HepG2 (cell line): ENCODE measurements at regions not wholly inside any gene's neighbourhood (a gene's known extent, or its start where the extent isn't known, plus 50 kb on each side); places are given as distances from the start of the nearest gene placed in this dataset.

ENCODE experiments used
- ATAC-seq: fragments of 200-7000 bp; cut with Tn5 transposase; 3 replicates; pipeline ENCODE4 v1.9.1; 2020; ENCODE audit warnings: mild to moderate bottlenecking, moderate library complexity
- BruUV-seq: library from RNA; stranded (reverse); fragments of 400-500 nt; replicated peaks from 2 replicates; lab custom pipeline; 2021; lab: Mats Ljungman, UMichigan
- CTCF ChIA-PET: fragments of 300-600 bp; formaldehyde crosslinking; extraction: SDS; loops from one replicate; lab custom pipeline; 2021; ENCODE audit warnings: low total read pairs, inconsistent platforms, low intra/inter-chr PET ratio; lab: Yijun Ruan, JAX
- POLR2A ChIA-PET: fragments of 350-600 bp; sonication (Branson Sonifier 250); formaldehyde crosslinking; loops from one replicate; lab custom pipeline; 2020; ENCODE audit warnings: antibody characterized with exemption, inconsistent platforms; lab: Yijun Ruan, JAX
- DNase-seq: peaks from one replicate; pipeline ENCODE4 v3.0.0-alpha.2; 2015; ENCODE audit warnings: low spot score
- FAIRE-seq: peaks from 3 replicates; lab custom pipeline; 2011; peaks lifted over from hg19 to GRCh38; lab: Jason Lieb, UNC
- H2AFZ ChIP-seq: one replicate; pipeline ENCODE4 v1.6.1; 2011; ENCODE audit warnings: low read length, inconsistent platforms
- H3K27ac ChIP-seq: fragments of 300-600 bp; 3 replicates; pipeline ENCODE4 v1.8.0; 2011; ENCODE audit warnings: mixed run types, mild to moderate bottlenecking, mixed read lengths, low read length, inconsistent platforms; ENCODE audit not compliant: insufficient read depth; ENCODE audit errors: extremely low read length
- H3K27me3 ChIP-seq, 2 experiments: fragments of 200-600 bp in 1 of 2; 2 replicates in 1 of 2; 3 replicates in 1 of 2; pipeline versions ENCODE4 v1.6.0 to v1.8.0; 2011; ENCODE audit warnings: low read length in 2 of 2, mild to moderate bottlenecking in 2 of 2, moderate library complexity in 2 of 2, inconsistent platforms in 1 of 2; ENCODE audit not compliant: insufficient read depth in 2 of 2, control insufficient read depth in 1 of 2
- H3K36me3 ChIP-seq, 2 experiments: fragments of 200-600 bp in 1 of 2; replicated peaks in 1 of 2; 2 replicates in 1 of 2; 3 replicates in 1 of 2; pipeline versions ENCODE4 v1.5.1 to v1.8.0; 2011; ENCODE audit warnings: low read length in 2 of 2, inconsistent platforms in 1 of 2; ENCODE audit not compliant: insufficient read depth in 2 of 2, control insufficient read depth in 1 of 2
- H3K4me1 ChIP-seq: 2 replicates; pipeline ENCODE4 v1.5.1; 2012; ENCODE audit warnings: low read length, inconsistent platforms; ENCODE audit not compliant: insufficient read depth
- H3K4me2 ChIP-seq: 2 replicates; pipeline ENCODE4 v1.6.0; 2011; ENCODE audit warnings: low read depth, low read length, inconsistent platforms
- H3K4me3 ChIP-seq, 3 experiments: fragments of 200-600 bp in 1 of 3; sonication (generic), shearing (Covaris generic) in 1 of 3; replicated peaks in 1 of 3; 2 replicates each; pipeline ENCODE4 v1.5.1; 2011 to 2016; ENCODE audit warnings: low read length in 3 of 3, inconsistent platforms in 2 of 3, low read depth in 2 of 3, mild to moderate bottlenecking in 2 of 3, control low read depth in 1 of 3, mixed read lengths in 1 of 3; ENCODE audit not compliant: insufficient read depth in 1 of 3
- H3K79me2 ChIP-seq: one replicate; pipeline ENCODE4 v1.6.1; 2011; ENCODE audit warnings: low read length, inconsistent platforms; ENCODE audit not compliant: insufficient read depth
- H3K9ac ChIP-seq: 2 replicates; pipeline ENCODE4 v1.6.0; 2011; ENCODE audit warnings: mild to moderate bottlenecking, low read depth, low read length, inconsistent platforms; ENCODE audit not compliant: insufficient read depth
- H3K9me3 ChIP-seq: 2 replicates; pipeline ENCODE4 v1.5.1; 2012; ENCODE audit warnings: mild to moderate bottlenecking, low read length
- H4K20me1 ChIP-seq: 2 replicates; pipeline ENCODE4 v1.6.0; 2011; ENCODE audit warnings: inconsistent platforms, mild to moderate bottlenecking, low read length, moderate library complexity; ENCODE audit not compliant: insufficient read depth
- AGO1 ChIP-seq: fragments of 200-400 bp; formaldehyde crosslinking; IDR thresholded peaks from 2 replicates; pipeline ENCODE4 v1.6.1; 2017; ENCODE audit warnings: mild to moderate bottlenecking, low read depth, low read length, moderate library complexity; ENCODE audit not compliant: poor library complexity, severe bottlenecking
- HOXA7 ChIP-seq: sonication (generic); formaldehyde crosslinking; IDR thresholded peaks from 2 replicates; pipeline ENCODE4 v1.8.1; 2022; ENCODE audit warnings: mild to moderate bottlenecking, missing genetic modification reagents, moderate library complexity
- KLF16 ChIP-seq, 2 experiments: sonication (generic) in 1 of 2; formaldehyde crosslinking in 1 of 2; IDR thresholded peaks; 2 replicates each; pipeline versions ENCODE4 v1.6.1 to v1.8.0; 2016 to 2023; ENCODE audit warnings: missing genetic modification reagents in 2 of 2, missing compliant biosample characterization in 1 of 2
- ZNF343 ChIP-seq: sonication (generic); formaldehyde crosslinking; IDR thresholded peaks from 2 replicates; pipeline ENCODE4 v1.4.0; 2020; ENCODE audit warnings: mild to moderate bottlenecking, missing genetic modification reagents
- ZNF430 ChIP-seq: sonication (generic); formaldehyde crosslinking; IDR thresholded peaks from 2 replicates; pipeline ENCODE4 v1.9.0; 2021; ENCODE audit warnings: mild to moderate bottlenecking, missing genetic modification reagents
- ZNF781 ChIP-seq: sonication (generic); formaldehyde crosslinking; IDR thresholded peaks from 2 replicates; pipeline ENCODE4 v1.5.1; 2020; ENCODE audit warnings: borderline replicate concordance, mild to moderate bottlenecking, missing genetic modification reagents; ENCODE audit errors: not compliant biosample characterization
- WGBS: methylation state at CpG from one replicate; pipeline ENCODE4 v1.1.6; 2017; ENCODE audit warnings: low lambda C conversion rate; 5-methylcytosine and 5-hydroxymethylcytosine counted together
- in situ Hi-C: cut with HindIII; loops from 2 replicates; pipeline ENCODE4 v1.10.0; 2017; ENCODE audit warnings: low pct_unique_long_range_greater_than_20kb; ENCODE audit not compliant: extremely low pct_ligation_motif_present
- intact Hi-C: fragments of 100-400 bp; cut with micrococcal nuclease; formaldehyde crosslinking; loops from one replicate; pipeline ENCODE4 v1.10.0; 2022; ENCODE audit not compliant: unreplicated experiment
- TF ChIP-seq, protein P1 (sequence below): sonication (generic); formaldehyde crosslinking; IDR thresholded peaks from 2 replicates; pipeline ENCODE4 v1.4.0; 2020; ENCODE audit warnings: mild to moderate bottlenecking, missing genetic modification reagents
- TF ChIP-seq, protein P2 (sequence below): sonication (generic); formaldehyde crosslinking; IDR thresholded peaks from 2 replicates; pipeline ENCODE4 v1.5.0; 2020; ENCODE audit warnings: missing genetic modification reagents
- TF ChIP-seq, protein P3 (sequence below): sonication (generic); formaldehyde crosslinking; IDR thresholded peaks from 2 replicates; pipeline ENCODE4 v1.8.0; 2022; ENCODE audit warnings: mild to moderate bottlenecking, missing genetic modification reagents, moderate library complexity
- TF ChIP-seq, protein P4 (sequence below): sonication (generic); formaldehyde crosslinking; IDR thresholded peaks from 2 replicates; pipeline ENCODE4 v1.4.0; 2020; ENCODE audit warnings: mild to moderate bottlenecking, missing genetic modification reagents
- TF ChIP-seq, protein P5 (sequence below): sonication (generic); formaldehyde crosslinking; conservative IDR thresholded peaks from 2 replicates; pipeline ENCODE4 v1.8.0; 2022; ENCODE audit warnings: mild to moderate bottlenecking, moderate library complexity, missing genetic modification reagents
- TF ChIP-seq, protein P6 (sequence below): sonication (generic); formaldehyde crosslinking; IDR thresholded peaks from 2 replicates; pipeline ENCODE4 v1.5.1; 2020; ENCODE audit warnings: mild to moderate bottlenecking, missing genetic modification reagents, borderline replicate concordance

DNA sequence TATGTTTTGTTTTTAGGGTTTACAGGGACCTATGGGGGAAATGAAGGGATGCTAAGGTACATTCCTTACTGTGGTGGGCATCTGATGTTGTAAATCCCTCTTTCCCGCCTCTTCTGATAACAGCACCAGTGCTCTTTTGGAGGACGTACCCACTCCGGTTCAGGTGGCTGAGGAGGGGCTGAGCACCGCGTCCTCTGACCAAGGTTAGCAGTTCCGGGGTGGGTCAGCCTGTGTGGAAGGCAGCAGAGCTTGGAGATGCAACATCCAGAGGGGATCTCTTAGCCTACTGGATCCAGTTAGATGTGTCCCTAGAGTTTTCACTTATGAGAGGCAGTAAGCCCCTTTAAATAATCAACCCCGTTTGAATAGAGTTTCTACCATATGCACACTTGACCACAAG lies 135.3 kb upstream of the KCNG1 start (continued):
- TF ChIP-seq, protein P1, sequence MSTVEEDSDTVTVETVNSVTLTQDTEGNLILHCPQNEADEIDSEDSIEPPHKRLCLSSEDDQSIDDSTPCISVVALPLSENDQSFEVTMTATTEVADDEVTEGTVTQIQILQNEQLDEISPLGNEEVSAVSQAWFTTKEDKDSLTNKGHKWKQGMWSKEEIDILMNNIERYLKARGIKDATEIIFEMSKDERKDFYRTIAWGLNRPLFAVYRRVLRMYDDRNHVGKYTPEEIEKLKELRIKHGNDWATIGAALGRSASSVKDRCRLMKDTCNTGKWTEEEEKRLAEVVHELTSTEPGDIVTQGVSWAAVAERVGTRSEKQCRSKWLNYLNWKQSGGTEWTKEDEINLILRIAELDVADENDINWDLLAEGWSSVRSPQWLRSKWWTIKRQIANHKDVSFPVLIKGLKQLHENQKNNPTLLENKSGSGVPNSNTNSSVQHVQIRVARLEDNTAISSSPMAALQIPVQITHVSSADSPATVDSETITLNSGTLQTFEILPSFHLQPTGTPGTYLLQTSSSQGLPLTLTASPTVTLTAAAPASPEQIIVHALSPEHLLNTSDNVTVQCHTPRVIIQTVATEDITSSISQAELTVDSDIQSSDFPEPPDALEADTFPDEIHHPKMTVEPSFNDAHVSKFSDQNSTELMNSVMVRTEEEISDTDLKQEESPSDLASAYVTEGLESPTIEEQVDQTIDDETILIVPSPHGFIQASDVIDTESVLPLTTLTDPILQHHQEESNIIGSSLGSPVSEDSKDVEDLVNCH, result no peak

DNA sequence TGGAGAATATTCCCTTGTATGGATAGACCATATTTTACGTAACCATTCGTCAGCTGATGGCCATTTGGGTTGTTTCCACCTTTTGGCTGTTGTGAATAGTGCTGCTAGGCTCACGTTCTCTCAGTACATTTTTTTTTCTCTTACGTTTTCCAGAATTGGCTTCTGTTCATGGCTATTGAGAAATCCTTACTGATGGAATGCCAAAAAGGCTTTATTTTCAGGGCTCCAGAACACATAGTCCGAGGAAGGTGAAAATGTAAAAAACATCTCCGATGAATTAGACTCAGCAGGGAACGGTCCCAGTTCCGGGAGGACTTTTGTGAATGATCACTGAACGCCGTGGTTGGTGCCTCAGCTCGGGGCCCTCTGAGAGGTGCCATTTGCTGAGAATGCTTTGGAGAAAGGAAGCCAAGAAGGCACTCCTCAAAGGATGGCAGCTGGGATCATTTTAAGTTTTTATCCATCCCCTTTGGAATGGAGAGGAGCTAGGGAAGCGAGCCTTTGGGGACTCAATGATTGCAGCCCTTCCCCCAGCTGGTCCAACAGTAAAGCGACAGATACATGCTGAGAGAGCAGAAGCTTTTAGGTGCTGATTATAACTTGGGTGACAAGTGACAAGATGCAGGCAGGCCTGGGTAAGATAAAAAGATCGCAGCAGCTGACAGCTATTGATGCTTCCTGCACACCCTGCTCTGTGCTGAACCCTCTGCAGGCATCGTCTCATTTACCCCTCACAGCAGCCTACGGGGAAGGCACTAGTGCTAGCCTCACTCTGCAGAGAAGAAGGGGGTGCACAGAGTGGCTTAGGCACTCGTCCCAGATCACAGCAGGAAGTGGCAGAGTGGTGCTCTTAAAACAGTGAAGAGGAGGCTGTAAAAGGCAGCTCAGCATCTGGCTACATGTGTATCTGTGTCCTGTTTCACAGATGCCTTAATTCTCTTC lies 133.4 kb upstream of the KCNG1 start:
- Histone ChIP-seq H2AFZ (no peak overlapping the region), H3K79me2 (no peaks in the 10 kb centered on the region), H3K27me3 (peaks cover 3 to 77% of the 10 kb centered on the region in 2 experiments; a peak in 4 of 5 replicates), H3K36me3 (no peaks in the 10 kb centered on the region), H3K4me1 (no peaks in the 10 kb centered on the region), H3K27ac (no peak overlapping the region), H3K9ac (no peak overlapping the region), H3K4me2 (no peak overlapping the region), H4K20me1 (no peaks in the 10 kb centered on the region; the same call in 1 of the 2 replicates), H3K9me3 (no peaks in the 10 kb centered on the region), H3K4me3 (no peak overlapping the region)
- 20% methylated on average over 17 of the region's 17 CpGs for WGBS
- BruUV-seq, result no TSS peak
- DNase-seq (no peak), ATAC-seq (no peak), FAIRE-seq (no peak)
- intact Hi-C loops, result no loop called here
- in situ Hi-C loops, result no loop called here
- ChIA-PET POLR2A (no interaction called here), CTCF (no interaction called here)
- TF ChIP-seq, protein P2, sequence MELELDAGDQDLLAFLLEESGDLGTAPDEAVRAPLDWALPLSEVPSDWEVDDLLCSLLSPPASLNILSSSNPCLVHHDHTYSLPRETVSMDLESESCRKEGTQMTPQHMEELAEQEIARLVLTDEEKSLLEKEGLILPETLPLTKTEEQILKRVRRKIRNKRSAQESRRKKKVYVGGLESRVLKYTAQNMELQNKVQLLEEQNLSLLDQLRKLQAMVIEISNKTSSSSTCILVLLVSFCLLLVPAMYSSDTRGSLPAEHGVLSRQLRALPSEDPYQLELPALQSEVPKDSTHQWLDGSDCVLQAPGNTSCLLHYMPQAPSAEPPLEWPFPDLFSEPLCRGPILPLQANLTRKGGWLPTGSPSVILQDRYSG, result no peak
- TF ChIP-seq, protein P3, sequence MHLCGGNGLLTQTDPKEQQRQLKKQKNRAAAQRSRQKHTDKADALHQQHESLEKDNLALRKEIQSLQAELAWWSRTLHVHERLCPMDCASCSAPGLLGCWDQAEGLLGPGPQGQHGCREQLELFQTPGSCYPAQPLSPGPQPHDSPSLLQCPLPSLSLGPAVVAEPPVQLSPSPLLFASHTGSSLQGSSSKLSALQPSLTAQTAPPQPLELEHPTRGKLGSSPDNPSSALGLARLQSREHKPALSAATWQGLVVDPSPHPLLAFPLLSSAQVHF (CRISPR knock-in tag), result no peak
- TF ChIP-seq ZNF343, result no peak
- no peak for TF ChIP-seq ZNF781 (CRISPR knock-in tag)
- no peak for TF ChIP-seq KLF16 (CRISPR knock-in tag; IDR thresholded peaks at IDR 0.05)
- no peak for TF ChIP-seq ZNF430 (CRISPR knock-in tag)
- no peak for TF ChIP-seq AGO1
- TF ChIP-seq, protein P4, sequence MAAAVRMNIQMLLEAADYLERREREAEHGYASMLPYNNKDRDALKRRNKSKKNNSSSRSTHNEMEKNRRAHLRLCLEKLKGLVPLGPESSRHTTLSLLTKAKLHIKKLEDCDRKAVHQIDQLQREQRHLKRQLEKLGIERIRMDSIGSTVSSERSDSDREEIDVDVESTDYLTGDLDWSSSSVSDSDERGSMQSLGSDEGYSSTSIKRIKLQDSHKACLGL (CRISPR knock-in tag), result no peak
- TF ChIP-seq, protein P5, sequence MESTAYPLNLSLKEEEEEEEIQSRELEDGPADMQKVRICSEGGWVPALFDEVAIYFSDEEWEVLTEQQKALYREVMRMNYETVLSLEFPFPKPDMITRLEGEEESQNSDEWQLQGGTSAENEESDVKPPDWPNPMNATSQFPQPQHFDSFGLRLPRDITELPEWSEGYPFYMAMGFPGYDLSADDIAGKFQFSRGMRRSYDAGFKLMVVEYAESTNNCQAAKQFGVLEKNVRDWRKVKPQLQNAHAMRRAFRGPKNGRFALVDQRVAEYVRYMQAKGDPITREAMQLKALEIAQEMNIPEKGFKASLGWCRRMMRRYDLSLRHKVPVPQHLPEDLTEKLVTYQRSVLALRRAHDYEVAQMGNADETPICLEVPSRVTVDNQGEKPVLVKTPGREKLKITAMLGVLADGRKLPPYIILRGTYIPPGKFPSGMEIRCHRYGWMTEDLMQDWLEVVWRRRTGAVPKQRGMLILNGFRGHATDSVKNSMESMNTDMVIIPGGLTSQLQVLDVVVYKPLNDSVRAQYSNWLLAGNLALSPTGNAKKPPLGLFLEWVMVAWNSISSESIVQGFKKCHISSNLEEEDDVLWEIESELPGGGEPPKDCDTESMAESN (CRISPR knock-in tag), result no peak
- TF ChIP-seq HOXA7 (CRISPR knock-in tag), result no peak
- TF ChIP-seq, protein P6, sequence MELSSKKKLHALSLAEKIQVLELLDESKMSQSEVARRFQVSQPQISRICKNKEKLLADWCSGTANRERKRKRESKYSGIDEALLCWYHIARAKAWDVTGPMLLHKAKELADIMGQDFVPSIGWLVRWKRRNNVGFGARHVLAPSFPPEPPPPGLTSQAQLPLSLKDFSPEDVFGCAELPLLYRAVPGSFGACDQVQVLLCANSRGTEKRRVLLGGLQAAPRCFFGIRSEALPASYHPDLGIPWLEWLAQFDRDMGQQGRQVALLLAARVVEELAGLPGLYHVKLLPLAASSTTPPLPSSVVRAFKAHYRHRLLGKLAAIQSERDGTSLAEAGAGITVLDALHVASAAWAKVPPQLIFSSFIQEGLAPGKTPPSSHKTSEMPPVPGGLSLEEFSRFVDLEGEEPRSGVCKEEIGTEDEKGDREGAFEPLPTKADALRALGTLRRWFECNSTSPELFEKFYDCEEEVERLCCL (CRISPR knock-in tag), result no peak
